Amniotic stem cell (primary cell): ENCODE measurements at regions not wholly inside any gene's neighbourhood (a gene's known extent, or its start where the extent isn't known, plus 50 kb on each side); places are given as distances from the start of the nearest gene placed in this dataset.

Experiments
- DNase-seq: peaks from one replicate; lab custom pipeline; 2025; lab: John Stamatoyannopoulos, UW

DNA sequence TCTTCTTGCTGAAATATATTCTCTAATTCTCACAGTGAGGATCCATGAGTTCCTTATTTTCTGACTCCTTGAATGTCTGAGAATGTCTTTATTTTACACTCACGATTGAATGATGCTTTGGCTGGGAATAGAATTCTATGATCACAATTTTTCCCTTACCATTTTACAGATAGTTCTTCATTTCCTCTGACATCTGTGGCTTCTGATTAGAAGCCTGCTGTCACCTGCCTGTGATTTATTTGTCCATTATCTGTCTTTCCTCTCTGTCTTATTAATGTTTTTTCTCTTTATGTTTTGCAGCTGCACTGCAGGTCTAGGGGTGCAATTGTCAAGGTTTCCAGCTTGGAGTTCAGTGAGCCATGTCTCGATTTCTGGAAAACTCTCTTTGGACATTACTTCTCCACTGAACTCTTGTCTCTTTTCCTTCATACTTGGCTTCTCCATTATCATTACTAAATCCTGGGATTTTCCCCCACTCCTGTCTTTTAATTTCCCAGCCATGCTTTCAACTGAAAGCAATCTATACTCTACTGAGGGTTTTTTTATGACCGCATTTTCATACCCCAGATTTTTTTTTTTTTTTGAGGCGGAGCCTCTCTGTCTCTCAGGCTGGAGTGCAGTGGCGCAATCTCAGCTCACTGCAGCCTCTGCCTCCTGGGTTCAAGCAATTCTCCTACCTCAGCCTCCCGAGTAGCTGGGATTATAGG lies 85.8 kb upstream of the PRNP start:
- no peak for DNase-seq

- no peak for DNase-seq
Observed at GRCh38 chr20:4597215-4597614, 89.0 kb upstream of the PRNP start.

GRCh38 chr20:4593149-4593525 lies 93.1 kb upstream of the PRNP start:
- DNase-seq: no peak

DNA sequence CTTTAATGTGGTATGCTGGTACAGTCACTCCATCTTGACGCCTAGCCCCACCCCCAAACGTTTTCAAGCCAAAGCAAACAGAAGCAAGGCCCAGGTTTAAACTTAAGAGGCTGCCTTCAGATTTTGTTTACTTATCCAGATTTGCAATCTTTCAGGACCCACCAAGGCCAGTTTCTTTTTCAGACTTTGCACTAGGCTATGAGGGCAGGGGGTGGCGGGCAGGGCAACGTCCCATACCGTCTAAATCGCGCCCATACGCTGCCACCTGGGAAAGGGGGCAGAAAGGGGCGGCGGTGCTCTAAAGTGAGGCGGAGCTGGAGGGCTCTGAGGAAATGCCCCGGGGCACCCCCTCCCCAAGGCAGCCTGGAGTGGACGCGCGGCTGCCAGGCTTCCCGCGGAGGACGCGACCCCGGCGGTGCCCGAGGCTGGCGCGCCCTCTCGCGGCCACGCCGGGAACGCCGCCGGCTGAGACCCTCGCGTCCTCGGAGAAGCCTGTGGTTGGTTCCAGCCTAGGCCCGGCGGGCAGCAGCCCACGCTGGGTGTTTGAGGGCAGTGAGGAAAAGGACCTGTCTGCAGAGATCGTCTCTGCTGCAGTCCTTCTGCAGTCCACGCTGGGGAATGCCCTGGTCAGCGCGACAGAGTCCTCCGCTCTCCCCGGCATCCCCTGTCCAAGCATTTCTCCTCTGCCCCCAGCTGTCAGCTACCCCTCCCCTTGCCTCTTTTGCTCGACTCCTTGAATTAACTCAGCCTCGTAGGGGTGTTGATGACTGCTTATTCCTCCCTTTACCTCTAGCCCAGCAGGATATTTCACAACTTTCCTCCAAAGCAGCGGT lies 93.7 kb upstream of the PRNP start:
- no peak for DNase-seq

GRCh38 chr20:4591975-4592315 lies 94.3 kb upstream of the PRNP start:
- DNase-seq: no peak

GRCh38 chr20:4585758-4586157 lies 100.5 kb upstream of the PRNP start:
- DNase-seq: no peak

- peak; percentile 51 for DNase-seq
Observed at GRCh38 chr20:4585104-4585753, 101.0 kb upstream of the PRNP start.

DNA sequence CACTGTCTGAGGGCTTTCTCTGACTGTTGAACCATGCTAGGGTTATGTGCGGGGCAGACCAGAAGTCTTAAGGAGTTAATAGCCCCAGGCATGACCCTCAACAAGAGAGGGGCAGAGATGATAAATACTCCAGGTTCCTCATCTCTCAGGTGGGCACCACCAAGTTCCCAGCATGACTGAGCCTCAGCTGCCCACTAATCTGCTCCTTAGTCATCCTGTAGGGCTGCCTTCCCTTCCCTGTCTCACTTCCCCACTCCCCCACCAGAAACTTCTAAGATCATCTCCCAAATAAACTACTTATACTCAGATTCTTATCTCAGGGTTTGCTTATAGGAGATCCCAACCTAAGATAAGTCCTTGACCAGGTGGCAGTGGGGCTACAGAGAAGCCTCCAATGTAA lies 101.7 kb upstream of the PRNP start:
- no peak for DNase-seq

DNA sequence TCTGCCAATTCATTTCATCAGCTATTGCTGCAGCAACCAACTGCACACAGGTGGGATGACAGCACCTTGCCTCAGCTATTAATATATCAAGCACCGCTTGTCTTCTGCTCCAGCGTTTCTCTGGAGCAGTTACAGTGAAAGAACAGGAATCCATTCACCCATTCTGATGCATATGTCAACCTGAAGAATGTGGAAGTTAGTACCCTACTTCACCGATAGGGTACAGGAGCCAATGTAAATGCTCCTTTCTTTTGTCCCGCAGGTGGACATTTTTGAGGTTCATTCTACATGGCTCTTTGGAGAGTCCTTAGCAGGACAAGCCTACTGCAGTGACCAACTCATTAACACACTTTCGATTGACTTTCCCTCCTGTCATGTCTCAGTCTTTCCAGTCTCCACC lies 104.4 kb upstream of the PRNP start:
- no peak for DNase-seq

DNA sequence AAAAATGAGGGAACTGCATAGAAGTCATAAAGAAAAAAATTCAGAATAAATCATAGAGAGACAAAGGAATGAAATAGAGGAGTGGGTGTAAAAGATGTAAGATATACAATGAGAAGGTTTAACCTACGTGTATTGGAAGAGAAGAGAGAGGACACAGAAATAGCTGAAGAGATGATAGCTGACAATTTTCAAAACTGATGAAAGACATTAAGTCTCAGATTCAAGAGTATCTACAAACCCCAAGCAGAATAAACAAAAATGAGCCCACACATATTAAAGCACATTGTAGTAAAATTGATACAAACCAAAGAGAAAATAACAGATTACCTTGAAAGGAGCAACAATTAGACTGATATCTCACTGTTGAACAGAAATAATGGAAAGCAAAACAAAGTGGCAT lies 107.9 kb upstream of the PRNP start:
- DNase-seq: no peak

DNA sequence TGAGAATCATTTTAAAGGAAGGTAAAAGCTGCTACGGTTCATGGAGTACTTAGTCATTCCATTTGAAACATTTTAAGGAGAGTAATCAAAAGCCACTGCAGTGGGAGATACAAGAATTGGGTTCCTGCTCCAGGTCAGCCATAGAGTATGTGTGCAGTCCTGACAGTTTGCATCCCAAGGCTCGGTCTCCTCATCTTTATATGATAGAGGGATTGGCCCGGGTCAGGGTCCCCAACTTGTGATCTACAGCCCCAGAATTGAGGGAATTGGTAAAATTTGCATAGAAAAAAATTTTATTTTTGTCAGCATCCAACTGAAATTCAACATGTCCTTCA lies 111.9 kb upstream of the PRNP start:
- no peak for DNase-seq

GRCh38 chr20:4573564-4574355 lies 112.5 kb upstream of the PRNP start:
- DNase-seq: peak; percentile 50

GRCh38 chr20:4571759-4572531 lies 114.3 kb upstream of the PRNP start:
- no peak for DNase-seq

GRCh38 chr20:4569865-4570264 lies 116.4 kb upstream of the PRNP start:
- no peak for DNase-seq

GRCh38 chr20:4569092-4569491 lies 117.2 kb upstream of the PRNP start:
- no peak for DNase-seq

- DNase-seq: no peak
Observed at GRCh38 chr20:4568361-4568959, 117.8 kb upstream of the PRNP start.

GRCh38 chr20:4567170-4567569 lies 119.1 kb upstream of the PRNP start:
- DNase-seq: no peak

- DNase-seq: peak; percentile 33
Observed at GRCh38 chr20:4563534-4563933, 122.7 kb upstream of the PRNP start.

DNA sequence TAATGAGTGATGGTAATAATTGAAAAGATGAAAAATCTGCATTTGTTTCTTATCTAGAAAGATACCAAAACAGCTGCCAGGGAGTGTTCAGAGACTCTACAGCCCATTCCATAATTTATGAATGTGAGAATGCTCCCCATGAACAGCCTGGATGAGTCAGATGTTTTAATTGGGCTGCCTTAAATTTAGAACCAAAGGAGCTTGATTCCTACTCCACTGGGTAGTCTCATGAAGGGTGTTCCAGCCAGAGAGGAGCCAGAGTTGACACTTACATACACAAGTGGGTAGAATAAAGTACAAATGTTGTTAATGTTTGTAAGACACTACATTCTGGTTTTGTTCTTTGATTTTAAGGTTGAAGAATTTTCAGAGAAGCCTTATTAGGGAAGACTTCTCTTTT lies 123.2 kb upstream of the PRNP start:
- no peak for DNase-seq

DNA sequence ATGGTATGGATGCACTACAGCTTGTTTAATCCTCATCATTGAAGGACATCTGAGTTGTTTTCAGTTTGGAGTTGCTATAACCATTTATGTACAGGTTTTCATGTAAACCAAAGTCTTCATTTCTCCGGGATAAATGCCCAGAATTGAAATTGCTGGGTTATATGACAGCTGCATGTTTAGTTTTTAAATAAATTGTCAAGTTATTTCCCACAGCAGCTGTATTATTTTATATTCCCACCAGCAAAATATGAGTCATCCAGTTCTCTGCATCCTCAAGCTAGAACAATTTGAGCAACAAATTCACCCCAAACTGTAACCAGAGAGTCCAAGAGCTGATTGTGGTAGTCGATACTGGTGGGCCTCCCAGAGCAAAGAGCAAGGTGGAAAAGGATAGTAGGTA lies 125.6 kb upstream of the PRNP start:
- DNase-seq: no peak

DNA sequence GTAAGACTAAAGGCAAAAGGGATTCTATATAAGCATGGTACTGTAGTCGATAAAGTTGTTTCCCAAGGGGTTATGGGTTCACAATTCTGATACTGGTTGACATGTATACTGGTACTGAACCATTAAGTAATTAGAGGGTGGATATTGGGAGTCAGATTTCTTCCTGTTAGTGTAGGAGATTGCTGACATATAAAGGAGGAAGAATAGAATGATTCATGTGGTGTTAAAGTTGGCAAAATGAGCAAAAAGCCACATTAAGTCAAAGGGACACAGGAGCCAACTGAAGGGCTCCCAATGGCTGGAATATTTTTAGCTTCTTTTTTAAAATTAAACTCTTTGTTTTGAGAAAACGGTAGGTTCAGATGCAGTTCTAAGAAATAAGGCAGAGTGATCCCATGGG lies 126.3 kb upstream of the PRNP start:
- DNase-seq: no peak
